HUES64 (cell line): ENCODE measurements at regions not wholly inside any gene's neighbourhood (a gene's known extent, or its start where the extent isn't known, plus 50 kb on each side); places are given as distances from the start of the nearest gene placed in this dataset.

Experiments
- H3K27ac ChIP-seq: 2 replicates; pipeline ENCODE4 v1.7.0; 2013; ENCODE audit warnings: low read depth, low read length, inconsistent platforms
- H3K27me3 ChIP-seq: 2 replicates; pipeline ENCODE4 v1.6.1; 2013; ENCODE audit warnings: mild to moderate bottlenecking, low read length; ENCODE audit not compliant: insufficient read depth
- H3K36me3 ChIP-seq: 2 replicates; pipeline ENCODE4 v1.6.1; 2013; ENCODE audit warnings: mild to moderate bottlenecking, low read length; ENCODE audit not compliant: insufficient read depth
- H3K4me1 ChIP-seq: 2 replicates; pipeline ENCODE4 v1.6.1; 2013; ENCODE audit warnings: mild to moderate bottlenecking, low read length, moderate library complexity; ENCODE audit not compliant: insufficient read depth
- H3K4me3 ChIP-seq: 2 replicates; pipeline ENCODE4 v1.5.1; 2013; ENCODE audit warnings: mild to moderate bottlenecking, low read length, moderate library complexity
- H3K9ac ChIP-seq: 2 replicates; pipeline ENCODE4 v1.6.1; 2013; ENCODE audit warnings: mild to moderate bottlenecking, low read depth, low read length
- H3K9me3 ChIP-seq: 2 replicates; pipeline ENCODE4 v1.6.1; 2013; ENCODE audit warnings: low read depth, low read length; ENCODE audit not compliant: insufficient read depth
- WGBS: fragments of 150-250, 120-280 bp; methylation state at CpG from one replicate; pipeline ENCODE4 v1.1.7; 2013; ENCODE audit warnings: missing lambda C conversion rate; 5-methylcytosine and 5-hydroxymethylcytosine counted together

GRCh38 chr14:26856876-26857518 lies 259.2 kb upstream of the NOVA1 start:
- Histone ChIP-seq H3K9me3 (no peaks in the 10 kb centered on the region), H3K36me3 (no peaks in the 10 kb centered on the region), H3K27ac (no peak overlapping the region), H3K9ac (no peak overlapping the region), H3K4me1 (no peaks in the 10 kb centered on the region), H3K27me3 (no peaks in the 10 kb centered on the region), H3K4me3 (no peak overlapping the region)
- WGBS, result 95% methylated on average over 4 of the region's 4 CpGs

DNA sequence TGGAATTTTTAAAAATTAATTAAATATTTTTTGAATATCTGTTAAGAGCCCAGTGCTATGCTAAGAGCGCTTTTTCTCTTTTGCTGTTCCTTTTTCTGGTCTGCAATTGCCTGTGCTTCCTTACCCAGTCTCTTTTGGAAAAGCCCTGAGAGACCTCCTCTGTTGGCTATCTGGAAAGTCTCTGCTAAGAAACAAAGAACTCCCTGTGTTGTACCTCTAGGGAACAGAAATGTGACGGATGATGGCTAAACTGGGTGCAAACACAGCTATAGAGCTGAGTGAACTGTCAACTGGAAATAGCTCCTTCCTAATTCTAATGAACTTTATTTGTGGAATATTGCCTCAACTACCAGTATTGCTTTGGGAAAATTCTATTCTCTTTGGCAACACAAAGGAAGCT lies 261.6 kb upstream of the NOVA1 start:
- Histone ChIP-seq H3K4me3 (no peak overlapping the region), H3K27me3 (no peaks in the 10 kb centered on the region), H3K9me3 (no peaks in the 10 kb centered on the region), H3K36me3 (no peaks in the 10 kb centered on the region), H3K4me1 (no peaks in the 10 kb centered on the region), H3K9ac (no peak overlapping the region), H3K27ac (no peak overlapping the region)
- 94% methylated on average over 2 of the region's 2 CpGs for WGBS

DNA sequence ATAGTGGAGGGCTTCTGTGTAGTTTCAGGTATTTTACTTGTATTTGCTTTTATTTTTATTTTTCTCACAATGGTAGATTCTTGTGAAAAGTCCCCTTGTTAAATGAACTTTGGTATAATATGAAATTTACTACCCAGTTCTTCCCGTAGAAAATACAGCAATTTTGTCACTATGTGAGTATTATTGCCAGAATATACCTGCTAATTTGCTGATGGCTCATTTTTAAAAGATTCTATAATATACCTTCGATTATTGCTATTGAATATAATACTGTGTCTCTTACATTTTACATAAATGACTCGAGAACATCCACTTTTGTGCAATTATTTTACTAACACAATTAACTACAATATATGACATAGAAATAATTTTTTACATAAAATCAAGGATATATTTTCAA lies 262.3 kb upstream of the NOVA1 start:
- Histone ChIP-seq H3K9me3 (no peaks in the 10 kb centered on the region), H3K27ac (no peak overlapping the region), H3K36me3 (no peaks in the 10 kb centered on the region), H3K9ac (no peak overlapping the region), H3K4me1 (no peaks in the 10 kb centered on the region), H3K4me3 (no peak overlapping the region), H3K27me3 (no peaks in the 10 kb centered on the region)
- WGBS, result 100% methylated on average over 1 of the region's 3 CpGs

- WGBS, result 100% methylated on average over 1 of the region's 5 CpGs
- Histone ChIP-seq H3K9me3 (no peaks in the 10 kb centered on the region), H3K4me1 (0 out of 2 replicates have a peak, but pooled peaks cover 11% of the 10 kb centered on the region), H3K27ac (no peak overlapping the region), H3K4me3 (no peak overlapping the region), H3K36me3 (no peaks in the 10 kb centered on the region), H3K9ac (no peak overlapping the region), H3K27me3 (no peaks in the 10 kb centered on the region)
Observed at GRCh38 chr14:26863736-26864135, 265.9 kb upstream of the NOVA1 start.

- H3K4me1 ChIP-seq, result peaks cover 26% of the 10 kb centered on the region
- no peaks in the 10 kb centered on the region for H3K27me3 ChIP-seq
- no peak overlapping the region for H3K27ac ChIP-seq
- H3K36me3 ChIP-seq, result no peaks in the 10 kb centered on the region
- WGBS, result 100% methylated on average over 1 of the region's 1 CpG
- H3K9me3 ChIP-seq, result no peaks in the 10 kb centered on the region
- no peak overlapping the region for H3K4me3 ChIP-seq
- no peak overlapping the region for H3K9ac ChIP-seq
Observed at GRCh38 chr14:26866721-26867120, 268.9 kb upstream of the NOVA1 start.

GRCh38 chr14:26867171-26867757 lies 269.4 kb upstream of the NOVA1 start:
- Histone ChIP-seq H3K4me1 (peaks cover 31% of the 10 kb centered on the region), H3K4me3 (no peak overlapping the region), H3K9ac (no peak overlapping the region), H3K9me3 (no peaks in the 10 kb centered on the region), H3K27ac (no peak overlapping the region), H3K36me3 (no peaks in the 10 kb centered on the region), H3K27me3 (no peaks in the 10 kb centered on the region)
- 55% methylated on average over 4 of the region's 6 CpGs for WGBS

- Histone ChIP-seq H3K4me1 (peaks cover 38% of the 10 kb centered on the region), H3K9ac (no peak overlapping the region), H3K27ac (no peak overlapping the region), H3K4me3 (no peak overlapping the region), H3K27me3 (no peaks in the 10 kb centered on the region), H3K36me3 (no peaks in the 10 kb centered on the region), H3K9me3 (no peaks in the 10 kb centered on the region)
- 92% methylated on average over 2 of the region's 2 CpGs for WGBS
Observed at GRCh38 chr14:26870096-26870495, 272.3 kb upstream of the NOVA1 start.

GRCh38 chr14:26870722-26871617 lies 273.1 kb upstream of the NOVA1 start:
- 81% methylated on average over 8 of the region's 8 CpGs for WGBS
- H3K36me3 ChIP-seq, result no peaks in the 10 kb centered on the region
- no peak overlapping the region for H3K27ac ChIP-seq
- H3K4me3 ChIP-seq, result no peak overlapping the region
- no peaks in the 10 kb centered on the region for H3K9me3 ChIP-seq
- H3K4me1 ChIP-seq, result peaks cover 38% of the 10 kb centered on the region
- no peak overlapping the region for H3K9ac ChIP-seq
- no peaks in the 10 kb centered on the region for H3K27me3 ChIP-seq

GRCh38 chr14:26872515-26873361 lies 274.9 kb upstream of the NOVA1 start:
- Histone ChIP-seq H3K9me3 (no peaks in the 10 kb centered on the region), H3K27ac (no peak overlapping the region), H3K4me1 (peaks cover 28% of the 10 kb centered on the region), H3K4me3 (no peak overlapping the region), H3K27me3 (no peaks in the 10 kb centered on the region), H3K36me3 (no peaks in the 10 kb centered on the region), H3K9ac (no peak overlapping the region)
- 88% methylated on average over 8 of the region's 8 CpGs for WGBS

DNA sequence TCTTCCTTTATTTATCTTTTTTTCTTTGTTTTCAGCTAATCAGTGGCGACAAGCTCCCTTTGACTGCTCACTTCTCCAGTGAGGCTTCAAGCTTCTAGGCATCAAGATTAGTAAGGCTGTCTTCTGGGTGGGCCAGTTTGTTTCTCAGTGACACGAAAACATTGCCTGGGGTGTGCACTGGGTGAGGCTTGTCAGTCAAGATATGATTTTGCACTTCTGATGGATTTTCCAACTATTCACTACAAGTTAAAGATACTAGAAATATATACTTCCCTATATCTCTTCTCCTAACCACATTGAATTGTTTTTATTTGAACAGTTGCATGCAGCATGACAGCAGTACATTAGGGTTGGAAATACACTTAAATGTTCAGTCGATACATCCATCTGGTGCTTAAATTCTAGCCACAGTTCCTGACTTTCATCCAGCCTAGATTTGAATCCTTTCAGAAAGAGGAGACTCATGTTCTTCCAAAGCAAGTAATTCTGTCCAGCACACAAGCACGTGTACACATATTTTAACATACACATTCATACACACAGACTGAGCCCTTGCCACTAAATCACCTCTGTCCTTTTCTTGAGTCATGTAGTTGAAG lies 275.6 kb upstream of the NOVA1 start:
- no peaks in the 10 kb centered on the region for H3K27me3 ChIP-seq
- WGBS, result 90% methylated on average over 4 of the region's 4 CpGs
- H3K4me1 ChIP-seq, result peaks cover 28% of the 10 kb centered on the region
- H3K9ac ChIP-seq, result no peak overlapping the region
- no peak overlapping the region for H3K27ac ChIP-seq
- H3K36me3 ChIP-seq, result no peaks in the 10 kb centered on the region
- H3K9me3 ChIP-seq, result no peaks in the 10 kb centered on the region
- no peak overlapping the region for H3K4me3 ChIP-seq
